ENCODE measurements at regions not wholly inside any gene's neighbourhood (a gene's known extent, or its start where the extent isn't known, plus 50 kb on each side); places are given as distances from the start of the nearest gene placed in this dataset.
A peak's percentile ranks its signal among the peaks of the same experiment; 100 is the strongest.

DNA sequence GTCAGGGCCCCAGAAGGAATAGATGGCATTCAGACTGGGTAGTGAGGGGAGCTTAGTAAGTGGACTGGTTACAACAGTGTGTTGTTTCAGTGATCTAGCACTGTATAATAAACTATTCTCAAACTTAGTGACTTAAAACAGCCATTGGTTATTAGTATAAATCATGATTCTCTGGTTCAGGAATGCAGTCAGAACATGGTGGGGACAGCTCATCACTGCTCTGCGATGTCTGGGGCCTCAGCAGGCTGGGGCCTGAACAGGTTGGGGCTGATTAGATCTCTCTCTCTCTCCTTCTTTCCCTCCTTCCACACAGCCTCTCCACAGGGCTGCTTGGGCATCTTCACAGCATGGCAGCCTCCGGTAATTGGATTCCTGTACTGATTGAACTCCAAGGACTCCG, 160.4 kb downstream of the GATB start:
- Histone ChIP-seq H3K4me3 (no peak overlapping the region), H3K36me3 (replicated peaks in 1 of 2; ENCODE audit: insufficient read depth in 1 of 2, low read depth in 2 of 2) (no peaks in the 10 kb centered on the region), H3K9me3 (no peaks in the 10 kb centered on the region), H3K27me3 (no peaks in the 10 kb centered on the region), H3K4me1 (no peaks in the 10 kb centered on the region), H3K27ac (no peak overlapping the region)
- TF ChIP-seq POLR2A (IDR thresholded peaks at IDR 0.05) = no peak
- ATAC-seq = no peak
- WGBS, 2 donors = 93 to 100% methylated on average over 3 of the region's 3 CpGs
- intact Hi-C loops (cut with DNase I) = no loop called here
- no peak for DNase-seq

DNA sequence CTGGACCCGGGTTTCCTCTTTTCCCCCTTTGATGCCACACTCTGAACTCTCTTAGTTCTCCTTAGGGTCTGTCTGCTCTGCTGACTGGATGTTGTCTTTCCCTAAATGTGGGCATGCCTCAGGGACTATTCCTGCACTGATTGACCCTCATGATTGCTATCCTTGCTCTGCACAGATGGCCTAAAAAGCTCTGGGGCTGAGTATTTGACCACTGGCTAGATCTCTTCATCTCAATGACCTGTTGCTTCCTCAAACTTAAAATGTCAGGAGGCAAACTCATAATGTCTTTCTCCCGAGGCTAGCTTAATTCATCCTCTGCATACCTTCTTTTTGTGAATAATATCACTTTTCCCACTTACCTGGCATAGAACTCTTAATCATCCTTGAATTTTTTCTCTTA, 157.4 kb downstream of the GATB start:
- no peaks in the 10 kb centered on the region for H3K27me3 ChIP-seq
- H3K4me3 ChIP-seq = no peak overlapping the region
- ATAC-seq (no peak), DNase-seq (no peak)
- H3K27ac ChIP-seq = no peak overlapping the region
- no peaks in the 10 kb centered on the region for H3K36me3 ChIP-seq (replicated peaks in 1 of 2; ENCODE audit: insufficient read depth in 1 of 2, low read depth in 2 of 2)
- 83 to 88% methylated on average over 2 of the region's 2 CpGs for WGBS, 2 donors
- intact Hi-C loops (cut with DNase I) = no loop called here
- H3K4me1 ChIP-seq = no peaks in the 10 kb centered on the region
- H3K9me3 ChIP-seq = no peaks in the 10 kb centered on the region
- TF ChIP-seq, protein P1, sequence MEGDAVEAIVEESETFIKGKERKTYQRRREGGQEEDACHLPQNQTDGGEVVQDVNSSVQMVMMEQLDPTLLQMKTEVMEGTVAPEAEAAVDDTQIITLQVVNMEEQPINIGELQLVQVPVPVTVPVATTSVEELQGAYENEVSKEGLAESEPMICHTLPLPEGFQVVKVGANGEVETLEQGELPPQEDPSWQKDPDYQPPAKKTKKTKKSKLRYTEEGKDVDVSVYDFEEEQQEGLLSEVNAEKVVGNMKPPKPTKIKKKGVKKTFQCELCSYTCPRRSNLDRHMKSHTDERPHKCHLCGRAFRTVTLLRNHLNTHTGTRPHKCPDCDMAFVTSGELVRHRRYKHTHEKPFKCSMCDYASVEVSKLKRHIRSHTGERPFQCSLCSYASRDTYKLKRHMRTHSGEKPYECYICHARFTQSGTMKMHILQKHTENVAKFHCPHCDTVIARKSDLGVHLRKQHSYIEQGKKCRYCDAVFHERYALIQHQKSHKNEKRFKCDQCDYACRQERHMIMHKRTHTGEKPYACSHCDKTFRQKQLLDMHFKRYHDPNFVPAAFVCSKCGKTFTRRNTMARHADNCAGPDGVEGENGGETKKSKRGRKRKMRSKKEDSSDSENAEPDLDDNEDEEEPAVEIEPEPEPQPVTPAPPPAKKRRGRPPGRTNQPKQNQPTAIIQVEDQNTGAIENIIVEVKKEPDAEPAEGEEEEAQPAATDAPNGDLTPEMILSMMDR (IDR thresholded peaks at IDR 0.05) = no peak
- TF ChIP-seq POLR2A (IDR thresholded peaks at IDR 0.05) = no peak

DNA sequence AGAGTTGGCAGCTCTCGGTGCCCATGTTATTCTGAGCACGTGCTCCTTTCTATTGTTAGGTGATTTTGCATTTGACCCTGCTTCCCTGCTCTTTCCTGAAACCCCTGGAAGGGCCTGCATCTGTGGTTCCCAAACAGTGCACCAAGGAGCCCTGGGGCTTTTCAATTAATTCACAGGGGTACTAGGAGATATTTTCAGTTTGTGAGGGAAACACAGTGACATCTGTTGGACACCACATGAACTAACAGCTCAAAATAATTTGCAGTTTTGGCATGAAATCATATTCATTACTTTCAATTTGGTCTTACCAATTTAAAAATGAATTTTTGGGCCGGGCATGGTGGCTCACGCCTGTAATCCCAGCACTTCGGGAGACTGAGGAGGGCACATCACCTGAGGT, 156.6 kb downstream of the GATB start:
- Histone ChIP-seq H3K4me3 (no peak overlapping the region), H3K36me3 (replicated peaks in 1 of 2; ENCODE audit: insufficient read depth in 1 of 2, low read depth in 2 of 2) (no peaks in the 10 kb centered on the region), H3K4me1 (no peaks in the 10 kb centered on the region), H3K27me3 (no peaks in the 10 kb centered on the region), H3K9me3 (no peaks in the 10 kb centered on the region), H3K27ac (no peak overlapping the region)
- ATAC-seq (no peak), DNase-seq (no peak)
- TF ChIP-seq POLR2A (IDR thresholded peaks at IDR 0.05) = no peak
- TF ChIP-seq, protein P1 (IDR thresholded peaks at IDR 0.05) = peak in 6 of 7 experiments; percentile 23 to 54 (median 44)
- intact Hi-C loops (cut with DNase I) = no loop called here
- WGBS, 2 donors = 79 to 82% methylated on average over 5 of the region's 5 CpGs

DNA sequence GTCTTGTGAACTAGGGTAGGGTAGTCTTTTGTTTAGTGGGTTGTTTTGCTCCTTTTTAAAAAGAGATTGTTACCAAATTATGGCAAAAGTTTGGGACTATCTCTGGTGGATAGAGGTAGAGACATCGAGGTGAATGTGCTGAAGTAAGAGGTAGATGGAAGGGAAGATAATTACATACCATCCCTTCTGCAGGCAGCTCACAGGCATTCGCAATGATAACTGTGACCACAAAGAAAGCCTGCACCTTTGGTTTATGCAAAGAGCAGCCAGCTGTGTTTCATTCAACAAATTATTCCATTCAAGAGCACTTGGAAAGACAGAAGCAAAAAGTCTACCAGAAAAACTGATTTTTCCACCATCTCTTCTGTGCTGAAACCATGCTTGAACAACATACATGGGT, 155.6 kb downstream of the GATB start:
- H3K4me1 ChIP-seq = no peaks in the 10 kb centered on the region
- H3K27ac ChIP-seq = no peak overlapping the region
- no peaks in the 10 kb centered on the region for H3K27me3 ChIP-seq
- intact Hi-C loops (cut with DNase I) = no loop called here
- H3K4me3 ChIP-seq = no peak overlapping the region
- WGBS, 2 donors = 69 to 81% methylated on average over 2 of the region's 2 CpGs
- ATAC-seq (no peak), DNase-seq (no peak)
- no peaks in the 10 kb centered on the region for H3K9me3 ChIP-seq
- TF ChIP-seq, protein P1 (IDR thresholded peaks at IDR 0.05) = no peak
- no peak for TF ChIP-seq POLR2A (IDR thresholded peaks at IDR 0.05)
- H3K36me3 ChIP-seq (replicated peaks in 1 of 2; ENCODE audit: insufficient read depth in 1 of 2, low read depth in 2 of 2) = no peaks in the 10 kb centered on the region

DNA sequence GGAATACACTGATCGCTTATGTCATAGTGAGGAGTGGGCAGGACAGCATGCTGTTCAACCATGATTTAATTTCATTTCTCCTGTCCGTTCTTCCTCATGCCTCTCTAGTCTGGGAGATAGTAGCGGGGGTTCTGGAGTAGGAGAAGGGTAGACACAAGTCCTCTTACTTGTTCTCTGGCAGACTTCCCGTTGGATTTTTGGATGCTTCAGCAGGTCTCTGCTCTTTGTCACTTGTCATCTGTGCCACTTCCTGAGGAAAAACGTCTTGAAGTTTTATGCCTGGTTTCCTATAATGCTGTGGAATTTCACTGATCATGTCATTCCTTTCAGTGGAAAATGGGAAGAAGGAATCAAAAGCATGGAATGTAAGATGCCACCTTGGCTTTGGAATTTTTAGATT, 154.7 kb downstream of the GATB start:
- DNase-seq = no peak
- H3K9me3 ChIP-seq = no peaks in the 10 kb centered on the region
- TF ChIP-seq, protein P1 (IDR thresholded peaks at IDR 0.05) = no peak
- TF ChIP-seq POLR2A (IDR thresholded peaks at IDR 0.05) = no peak
- H3K27ac ChIP-seq = no peak overlapping the region
- H3K4me1 ChIP-seq = no peaks in the 10 kb centered on the region
- H3K36me3 ChIP-seq (replicated peaks in 1 of 2; ENCODE audit: insufficient read depth in 1 of 2, low read depth in 2 of 2) = no peaks in the 10 kb centered on the region
- no peak for ATAC-seq
- no peaks in the 10 kb centered on the region for H3K27me3 ChIP-seq
- WGBS, 2 donors = 58 to 76% methylated on average over 5 of the region's 5 CpGs
- no peak overlapping the region for H3K4me3 ChIP-seq
- intact Hi-C loops (cut with DNase I) = no loop called here

All from body of pancreas (tissue), 4 donors.